HepG2 (cell line): ENCODE measurements at regions not wholly inside any gene's neighbourhood (a gene's known extent, or its start where the extent isn't known, plus 50 kb on each side); places are given as distances from the start of the nearest gene placed in this dataset.

Experiments used
- ATAC-seq: fragments of 200-7000 bp; cut with Tn5 transposase; 3 replicates; pipeline ENCODE4 v1.9.1; 2020; ENCODE audit warnings: mild to moderate bottlenecking, moderate library complexity
- BruUV-seq: library from RNA; stranded (reverse); fragments of 400-500 nt; replicated peaks from 2 replicates; lab custom pipeline; 2021; lab: Mats Ljungman, UMichigan
- CTCF ChIA-PET: fragments of 300-600 bp; formaldehyde crosslinking; extraction: SDS; loops from one replicate; lab custom pipeline; 2021; ENCODE audit warnings: low total read pairs, inconsistent platforms, low intra/inter-chr PET ratio; lab: Yijun Ruan, JAX
- POLR2A ChIA-PET: fragments of 350-600 bp; sonication (Branson Sonifier 250); formaldehyde crosslinking; loops from one replicate; lab custom pipeline; 2020; ENCODE audit warnings: antibody characterized with exemption, inconsistent platforms; lab: Yijun Ruan, JAX
- DNase-seq: peaks from one replicate; pipeline ENCODE4 v3.0.0-alpha.2; 2015; ENCODE audit warnings: low spot score
- FAIRE-seq: peaks from 3 replicates; lab custom pipeline; 2011; peaks lifted over from hg19 to GRCh38; lab: Jason Lieb, UNC
- H2AFZ ChIP-seq: one replicate; pipeline ENCODE4 v1.6.1; 2011; ENCODE audit warnings: low read length, inconsistent platforms
- H3K27ac ChIP-seq: fragments of 300-600 bp; 3 replicates; pipeline ENCODE4 v1.8.0; 2011; ENCODE audit warnings: mixed run types, mild to moderate bottlenecking, mixed read lengths, low read length, inconsistent platforms; ENCODE audit not compliant: insufficient read depth; ENCODE audit errors: extremely low read length
- H3K27me3 ChIP-seq, 2 experiments: fragments of 200-600 bp in 1 of 2; 2 replicates in 1 of 2; 3 replicates in 1 of 2; pipeline versions ENCODE4 v1.6.0 to v1.8.0; 2011; ENCODE audit warnings: low read length in 2 of 2, mild to moderate bottlenecking in 2 of 2, moderate library complexity in 2 of 2, inconsistent platforms in 1 of 2; ENCODE audit not compliant: insufficient read depth in 2 of 2, control insufficient read depth in 1 of 2
- H3K36me3 ChIP-seq, 2 experiments: fragments of 200-600 bp in 1 of 2; replicated peaks in 1 of 2; 2 replicates in 1 of 2; 3 replicates in 1 of 2; pipeline versions ENCODE4 v1.5.1 to v1.8.0; 2011; ENCODE audit warnings: low read length in 2 of 2, inconsistent platforms in 1 of 2; ENCODE audit not compliant: insufficient read depth in 2 of 2, control insufficient read depth in 1 of 2
- H3K4me1 ChIP-seq: 2 replicates; pipeline ENCODE4 v1.5.1; 2012; ENCODE audit warnings: low read length, inconsistent platforms; ENCODE audit not compliant: insufficient read depth
- H3K4me2 ChIP-seq: 2 replicates; pipeline ENCODE4 v1.6.0; 2011; ENCODE audit warnings: low read depth, low read length, inconsistent platforms
- H3K4me3 ChIP-seq, 3 experiments: fragments of 200-600 bp in 1 of 3; sonication (generic), shearing (Covaris generic) in 1 of 3; replicated peaks in 1 of 3; 2 replicates each; pipeline ENCODE4 v1.5.1; 2011 to 2016; ENCODE audit warnings: low read length in 3 of 3, inconsistent platforms in 2 of 3, low read depth in 2 of 3, mild to moderate bottlenecking in 2 of 3, control low read depth in 1 of 3, mixed read lengths in 1 of 3; ENCODE audit not compliant: insufficient read depth in 1 of 3
- H3K79me2 ChIP-seq: one replicate; pipeline ENCODE4 v1.6.1; 2011; ENCODE audit warnings: low read length, inconsistent platforms; ENCODE audit not compliant: insufficient read depth
- H3K9ac ChIP-seq: 2 replicates; pipeline ENCODE4 v1.6.0; 2011; ENCODE audit warnings: mild to moderate bottlenecking, low read depth, low read length, inconsistent platforms; ENCODE audit not compliant: insufficient read depth
- H3K9me3 ChIP-seq: 2 replicates; pipeline ENCODE4 v1.5.1; 2012; ENCODE audit warnings: mild to moderate bottlenecking, low read length
- H4K20me1 ChIP-seq: 2 replicates; pipeline ENCODE4 v1.6.0; 2011; ENCODE audit warnings: inconsistent platforms, mild to moderate bottlenecking, low read length, moderate library complexity; ENCODE audit not compliant: insufficient read depth
- BRCA1 ChIP-seq: sonication (generic); formaldehyde crosslinking; IDR thresholded peaks from 2 replicates; pipeline ENCODE4 v1.4.0; 2020; ENCODE audit warnings: missing genetic modification reagents
- CEBPB ChIP-seq: IDR thresholded peaks from 2 replicates; pipeline ENCODE4 v1.6.1; 2011; ENCODE audit warnings: low read depth, low read length, improper control_type of control experiment, borderline replicate concordance
- DNMT1 ChIP-seq: sonication (generic); formaldehyde crosslinking; IDR thresholded peaks from 2 replicates; pipeline ENCODE4 v1.5.1; 2020; ENCODE audit warnings: mild to moderate bottlenecking, missing genetic modification reagents
- GATAD1 ChIP-seq: IDR thresholded peaks from 2 replicates; pipeline ENCODE4 v1.6.1; 2016; ENCODE audit warnings: missing genetic modification reagents, missing compliant biosample characterization
- IKZF1 ChIP-seq: fragments of 450-650 bp; IDR thresholded peaks from 2 replicates; pipeline ENCODE4 v1.7.1; 2016
- JARID2 ChIP-seq: sonication (generic); formaldehyde crosslinking; IDR thresholded peaks from 2 replicates; pipeline ENCODE4 v1.8.1; 2023; ENCODE audit warnings: missing genetic modification reagents, inconsistent platforms; ENCODE audit not compliant: insufficient replicate concordance
- POLR2AphosphoS5 ChIP-seq: IDR thresholded peaks from 2 replicates; pipeline ENCODE4 v1.6.1; 2012; ENCODE audit warnings: low read depth, low read length
- SP4 ChIP-seq: sonication (generic); formaldehyde crosslinking; IDR thresholded peaks from 2 replicates; pipeline ENCODE4 v1.8.1; 2023; ENCODE audit warnings: mild to moderate bottlenecking, missing genetic modification reagents
- YY1 ChIP-seq: IDR thresholded peaks from 2 replicates; pipeline ENCODE4 v1.6.1; 2011; ENCODE audit warnings: low read length, low read depth, moderate library complexity, mild to moderate bottlenecking; ENCODE audit not compliant: insufficient read depth, insufficient replicate concordance
- ZNF160 ChIP-seq: sonication (generic); formaldehyde crosslinking; IDR thresholded peaks from 2 replicates; pipeline ENCODE4 v1.8.0; 2022; ENCODE audit warnings: mild to moderate bottlenecking, inconsistent platforms, missing genetic modification reagents
- ZNF501 ChIP-seq: sonication (generic); formaldehyde crosslinking; IDR thresholded peaks from 2 replicates; pipeline ENCODE4 v1.5.1; 2020; ENCODE audit warnings: mild to moderate bottlenecking, moderate library complexity, missing genetic modification reagents
- WGBS: methylation state at CpG from one replicate; pipeline ENCODE4 v1.1.6; 2017; ENCODE audit warnings: low lambda C conversion rate; 5-methylcytosine and 5-hydroxymethylcytosine counted together
- in situ Hi-C: cut with HindIII; loops from 2 replicates; pipeline ENCODE4 v1.10.0; 2017; ENCODE audit warnings: low pct_unique_long_range_greater_than_20kb; ENCODE audit not compliant: extremely low pct_ligation_motif_present
- intact Hi-C: fragments of 100-400 bp; cut with micrococcal nuclease; formaldehyde crosslinking; loops from one replicate; pipeline ENCODE4 v1.10.0; 2022; ENCODE audit not compliant: unreplicated experiment
- TF ChIP-seq, protein P1 (sequence below): sonication (generic); formaldehyde crosslinking; IDR thresholded peaks from 2 replicates; pipeline ENCODE4 v1.5.1; 2020; ENCODE audit warnings: missing genetic modification reagents, mild to moderate bottlenecking, borderline replicate concordance
- TF ChIP-seq, protein P2 (sequence below): sonication (generic); formaldehyde crosslinking; IDR thresholded peaks from 2 replicates; pipeline ENCODE4 v1.5.1; 2020; ENCODE audit warnings: missing genetic modification reagents, mild to moderate bottlenecking, borderline replicate concordance

DNA sequence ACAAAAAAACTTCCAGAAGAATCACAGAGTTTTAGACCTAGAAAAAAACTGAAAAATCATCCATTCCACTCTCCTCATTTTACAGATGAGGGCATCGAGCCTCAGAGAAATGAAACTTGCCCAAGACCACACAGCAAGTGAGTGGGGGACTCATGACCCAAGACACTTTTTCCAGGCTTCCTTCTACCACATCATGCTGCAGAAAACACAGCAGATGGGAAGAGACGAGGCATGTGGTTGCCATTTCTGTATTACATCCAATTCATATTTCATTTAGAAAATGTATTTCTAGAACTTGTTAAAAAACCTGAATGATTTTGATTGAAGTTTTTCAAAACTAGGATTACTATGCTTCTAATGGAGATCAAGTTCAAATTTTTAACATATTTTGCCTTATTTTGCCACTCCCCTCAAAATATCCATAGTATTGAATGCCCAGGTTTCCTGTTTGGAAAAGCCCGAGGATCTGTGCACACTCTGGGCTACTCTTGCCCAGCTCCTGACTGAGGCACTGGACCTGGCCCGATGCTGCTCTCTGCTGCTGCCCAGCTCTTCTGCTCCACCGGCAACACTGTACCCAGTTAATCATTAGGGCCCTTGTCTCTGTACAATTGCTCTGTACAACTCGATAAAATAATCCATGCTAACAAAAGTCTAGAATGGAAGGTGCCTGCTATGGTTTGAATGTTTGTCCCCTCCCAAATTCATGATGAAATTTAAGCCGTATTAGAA lies 157.4 kb downstream of the EFNB2 start:
- POLR2A ChIA-PET = no interaction called here
- no peak overlapping the region for H3K4me2 ChIP-seq
- no peaks in the 10 kb centered on the region for H3K79me2 ChIP-seq
- WGBS = 13% methylated on average over 7 of the region's 7 CpGs
- BruUV-seq = no TSS peak
- no peaks in the 10 kb centered on the region for H3K36me3 ChIP-seq
- CTCF ChIA-PET = no interaction called here
- in situ Hi-C loops (no loop called here), intact Hi-C loops (no loop called here)
- no peaks in the 10 kb centered on the region for H3K9me3 ChIP-seq
- DNase-seq = no peak
- H3K9ac ChIP-seq = no peak overlapping the region
- TF ChIP-seq, protein P1, sequence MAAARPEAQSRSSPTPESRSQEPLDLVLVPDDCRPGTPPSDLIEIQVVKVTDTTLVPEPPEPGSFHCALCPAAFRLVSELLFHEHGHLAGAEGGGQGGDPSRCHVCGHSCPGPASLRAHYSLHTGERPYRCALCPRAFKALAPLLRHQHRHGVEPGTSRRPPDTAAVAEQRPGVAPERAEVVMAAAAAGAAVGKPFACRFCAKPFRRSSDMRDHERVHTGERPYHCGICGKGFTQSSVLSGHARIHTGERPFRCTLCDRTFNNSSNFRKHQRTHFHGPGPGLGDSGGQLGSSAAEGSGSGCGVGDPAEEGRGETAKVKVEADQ = no peak
- TF ChIP-seq IKZF1 (no peak), JARID2 (no peak), SP4 (CRISPR knock-in tag) (no peak), ZNF501 (no peak), DNMT1 (CRISPR knock-in tag) (no peak), POLR2AphosphoS5 (no peak)
- TF ChIP-seq, all 625 proteins: peak for 0
- no peak for ATAC-seq
- Histone ChIP-seq H4K20me1 (no peaks in the 10 kb centered on the region), H2AFZ (no peak overlapping the region), H3K27ac (no peak overlapping the region), H3K27me3 (no peaks in the 10 kb centered on the region; a peak in 1 of 5 replicates), H3K4me1 (no peaks in the 10 kb centered on the region), H3K4me3 (no peak overlapping the region)
- no peak for FAIRE-seq

GRCh38 chr13:106377341-106377740 lies 158.1 kb downstream of the EFNB2 start:
- Histone ChIP-seq H3K4me3 (no peak overlapping the region), H3K27ac (no peak overlapping the region), H4K20me1 (no peaks in the 10 kb centered on the region), H2AFZ (no peak overlapping the region), H3K4me2 (no peak overlapping the region), H3K27me3 (no peaks in the 10 kb centered on the region; a peak in 1 of 5 replicates), H3K4me1 (no peaks in the 10 kb centered on the region), H3K79me2 (no peaks in the 10 kb centered on the region), H3K9me3 (no peaks in the 10 kb centered on the region), H3K36me3 (no peaks in the 10 kb centered on the region), H3K9ac (no peak overlapping the region)
- in situ Hi-C loops = no loop called here
- POLR2A ChIA-PET = no interaction called here
- BruUV-seq = no TSS peak
- 15% methylated on average over 5 of the region's 7 CpGs for WGBS
- ATAC-seq (no peak), FAIRE-seq (no peak), DNase-seq (no peak)
- TF ChIP-seq, protein P2, sequence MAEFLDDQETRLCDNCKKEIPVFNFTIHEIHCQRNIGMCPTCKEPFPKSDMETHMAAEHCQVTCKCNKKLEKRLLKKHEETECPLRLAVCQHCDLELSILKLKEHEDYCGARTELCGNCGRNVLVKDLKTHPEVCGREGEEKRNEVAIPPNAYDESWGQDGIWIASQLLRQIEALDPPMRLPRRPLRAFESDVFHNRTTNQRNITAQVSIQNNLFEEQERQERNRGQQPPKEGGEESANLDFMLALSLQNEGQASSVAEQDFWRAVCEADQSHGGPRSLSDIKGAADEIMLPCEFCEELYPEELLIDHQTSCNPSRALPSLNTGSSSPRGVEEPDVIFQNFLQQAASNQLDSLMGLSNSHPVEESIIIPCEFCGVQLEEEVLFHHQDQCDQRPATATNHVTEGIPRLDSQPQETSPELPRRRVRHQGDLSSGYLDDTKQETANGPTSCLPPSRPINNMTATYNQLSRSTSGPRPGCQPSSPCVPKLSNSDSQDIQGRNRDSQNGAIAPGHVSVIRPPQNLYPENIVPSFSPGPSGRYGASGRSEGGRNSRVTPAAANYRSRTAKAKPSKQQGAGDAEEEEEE = no peak
- TF ChIP-seq GATAD1 (CRISPR knock-in tag) (no peak), ZNF160 (no peak), BRCA1 (CRISPR knock-in tag) (no peak), YY1 (no peak), CEBPB (no peak)
- intact Hi-C loops = no loop called here
- CTCF ChIA-PET = no interaction called here
